IMR-90 (cell line): ENCODE measurements at regions not wholly inside any gene's neighbourhood (a gene's known extent, or its start where the extent isn't known, plus 50 kb on each side); places are given as distances from the start of the nearest gene placed in this dataset.

Source experiments
- ATAC-seq: fragments of 200-7000 bp; cut with Tn5 transposase; 2 replicates; pipeline ENCODE4 v1.9.1; 2020; ENCODE audit warnings: low read depth, mild to moderate bottlenecking, moderate library complexity
- BruUV-seq: library from RNA; stranded (reverse); fragments of 400-500 nt; replicated peaks from 2 replicates; lab custom pipeline; 2021; lab: Mats Ljungman, UMichigan
- CTCF ChIA-PET: fragments of 300-600 bp; formaldehyde crosslinking; extraction: SDS; loops from one replicate; lab custom pipeline; 2021; ENCODE audit warnings: antibody characterized with exemption; lab: Yijun Ruan, JAX
- POLR2A ChIA-PET: fragments of 300-600 bp; sonication (Branson Sonifier 250); formaldehyde crosslinking; loops from one replicate; lab custom pipeline; 2022; ENCODE audit warnings: antibody characterized with exemption; ENCODE audit not compliant: unreplicated experiment; lab: Charles Lee
- DNase-seq: peaks from one replicate; pipeline ENCODE4 v3.0.0; 2013
- H2AFZ ChIP-seq: replicated peaks from 2 replicates; pipeline ENCODE3; 2013; ENCODE audit warnings: low read length, mild to moderate bottlenecking; ENCODE audit not compliant: poor library complexity
- H2AK5ac ChIP-seq: 2 replicates; pipeline ENCODE4 v1.6.1; 2013; ENCODE audit warnings: low read depth, low read length, inconsistent platforms
- H2AK9ac ChIP-seq: replicated peaks from 2 replicates; pipeline ENCODE3; 2013; ENCODE audit warnings: mild to moderate bottlenecking, low read depth, low read length, moderate library complexity; ENCODE audit not compliant: poor library complexity
- H2BK120ac ChIP-seq: 2 replicates; pipeline ENCODE4 v1.6.1; 2013; ENCODE audit warnings: low read depth, low read length, inconsistent platforms
- H2BK15ac ChIP-seq: 3 replicates; pipeline ENCODE4 v1.6.1; 2013; ENCODE audit warnings: low read depth, low read length, inconsistent platforms
- H2BK20ac ChIP-seq: 2 replicates; pipeline ENCODE4 v1.6.1; 2013; ENCODE audit warnings: low read depth, mild to moderate bottlenecking, inconsistent platforms, low read length, moderate library complexity
- H2BK5ac ChIP-seq: 2 replicates; pipeline ENCODE4 v1.6.1; 2013; ENCODE audit warnings: mild to moderate bottlenecking, low read depth, low read length, inconsistent platforms; ENCODE audit not compliant: poor library complexity, severe bottlenecking
- H3K14ac ChIP-seq: replicated peaks from 2 replicates; pipeline ENCODE4 v1.6.1; 2013; ENCODE audit warnings: low read depth, low read length, inconsistent platforms
- H3K18ac ChIP-seq: 2 replicates; pipeline ENCODE4 v1.6.1; 2013; ENCODE audit warnings: low read depth, low read length, control low read depth
- H3K23ac ChIP-seq: 2 replicates; pipeline ENCODE4 v1.6.1; 2013; ENCODE audit warnings: low read depth, low read length, inconsistent platforms
- H3K27ac ChIP-seq: 2 replicates; pipeline ENCODE4 v1.5.1; 2013; ENCODE audit warnings: mild to moderate bottlenecking, control low read depth, low read length; ENCODE audit not compliant: insufficient read depth
- H3K27me3 ChIP-seq: 2 replicates; pipeline ENCODE4 v1.6.1; 2013; ENCODE audit warnings: low read length; ENCODE audit not compliant: control insufficient read depth, insufficient read depth
- H3K36me3 ChIP-seq: 2 replicates; pipeline ENCODE4 v1.6.1; 2013; ENCODE audit warnings: low read length, mixed read lengths; ENCODE audit not compliant: control insufficient read depth, insufficient read depth
- H3K4ac ChIP-seq: 2 replicates; pipeline ENCODE4 v1.6.1; 2013; ENCODE audit warnings: low read depth, low read length, inconsistent platforms
- H3K4me1 ChIP-seq: 2 replicates; pipeline ENCODE4 v1.6.1; 2013; ENCODE audit warnings: low read length, mixed read lengths; ENCODE audit not compliant: control insufficient read depth, insufficient read depth
- H3K4me2 ChIP-seq: 2 replicates; pipeline ENCODE4 v1.6.1; 2013; ENCODE audit warnings: low read depth, mild to moderate bottlenecking, control low read depth, low read length, moderate library complexity
- H3K4me3 ChIP-seq: 2 replicates; pipeline ENCODE4 v1.5.1; 2013; ENCODE audit warnings: low read depth, mild to moderate bottlenecking, control low read depth, low read length, moderate library complexity; ENCODE audit not compliant: insufficient read depth
- H3K56ac ChIP-seq: 2 replicates; pipeline ENCODE4 v1.6.1; 2013; ENCODE audit warnings: low read length, inconsistent platforms; ENCODE audit not compliant: insufficient read depth; ENCODE audit errors: extremely low read depth
- H3K79me1 ChIP-seq, 2 experiments: 2 replicates each; pipeline ENCODE4 v1.6.1; 2013; ENCODE audit warnings: low read length in 2 of 2, inconsistent platforms in 1 of 2, low read depth in 1 of 2
- H3K9ac ChIP-seq: 2 replicates; pipeline ENCODE4 v1.6.1; 2013; ENCODE audit warnings: low read depth, low read length, control low read depth
- H3K9me1 ChIP-seq: 2 replicates; pipeline ENCODE4 v1.6.1; 2013; ENCODE audit warnings: low read length, inconsistent platforms; ENCODE audit not compliant: insufficient read depth
- H3K9me3 ChIP-seq: 2 replicates; pipeline ENCODE4 v1.6.1; 2013; ENCODE audit warnings: low read length; ENCODE audit not compliant: control insufficient read depth, insufficient read depth
- H4K20me1 ChIP-seq: 2 replicates; pipeline ENCODE4 v1.6.1; 2013; ENCODE audit warnings: low read length, inconsistent platforms; ENCODE audit not compliant: insufficient read depth
- H4K5ac ChIP-seq: 2 replicates; pipeline ENCODE4 v1.6.1; 2013; ENCODE audit warnings: mild to moderate bottlenecking, low read depth, low read length, control low read depth
- H4K8ac ChIP-seq, 2 experiments: 2 replicates each; pipeline ENCODE4 v1.6.1; 2013; ENCODE audit warnings: low read depth in 2 of 2, low read length in 2 of 2, control low read depth in 1 of 2, inconsistent platforms in 1 of 2
- H4K91ac ChIP-seq: 2 replicates; pipeline ENCODE4 v1.6.1; 2013; ENCODE audit warnings: low read depth, low read length, inconsistent platforms; ENCODE audit not compliant: insufficient read depth
- BHLHE40 ChIP-seq: fragments of 150-350 bp; IDR thresholded peaks from 2 replicates; pipeline ENCODE4 v1.6.1; 2016; ENCODE audit warnings: mild to moderate bottlenecking, low read depth, low read length
- CEBPB ChIP-seq: IDR thresholded peaks from 2 replicates; pipeline ENCODE4 v1.6.1; 2012; ENCODE audit warnings: low read depth, low read length, improper control_type of control experiment
- CHD1 ChIP-seq: IDR thresholded peaks from 2 replicates; pipeline ENCODE4 v1.6.1; 2012; ENCODE audit warnings: low read depth, low read length, improper control_type of control experiment
- ELK1 ChIP-seq: fragments of 150-350 bp; IDR thresholded peaks from 2 replicates; pipeline ENCODE4 v1.6.1; 2016; ENCODE audit warnings: low read depth, mild to moderate bottlenecking, low read length, moderate library complexity, borderline replicate concordance
- MAFK ChIP-seq: IDR thresholded peaks from 2 replicates; pipeline ENCODE4 v1.6.1; 2012; ENCODE audit warnings: low read depth, low read length, improper control_type of control experiment
- RAD21 ChIP-seq: IDR thresholded peaks from 2 replicates; pipeline ENCODE4 v1.6.1; 2012; ENCODE audit warnings: low read length, improper control_type of control experiment
- RCOR1 ChIP-seq: IDR thresholded peaks from 2 replicates; pipeline ENCODE4 v1.6.1; 2012; ENCODE audit warnings: mild to moderate bottlenecking, low read length, improper control_type of control experiment; ENCODE audit not compliant: insufficient replicate concordance
- RFX5 ChIP-seq: IDR thresholded peaks from 2 replicates; pipeline ENCODE4 v1.8.0; 2012; ENCODE audit warnings: low read depth, mild to moderate bottlenecking, low read length, moderate library complexity
- SMC3 ChIP-seq: fragments of 150-350 bp; IDR thresholded peaks from 2 replicates; pipeline ENCODE4 v1.6.1; 2016; ENCODE audit warnings: low read depth, mild to moderate bottlenecking, antibody characterized with exemption, low read length, moderate library complexity
- USF2 ChIP-seq: fragments of 150-350 bp; IDR thresholded peaks from 2 replicates; pipeline ENCODE4 v1.6.1; 2017; ENCODE audit warnings: mild to moderate bottlenecking, antibody characterized with exemption, low read length, low read depth
- WGBS, 2 experiments: methylation state at CpG; one replicate each; pipeline versions ENCODE4 v1.1.5 to v1.1.7; 2013; ENCODE audit warnings: missing lambda C conversion rate in 2 of 2; ENCODE audit not compliant: insufficient read length in 1 of 2; ENCODE audit errors: extremely low coverage in 2 of 2; 5-methylcytosine and 5-hydroxymethylcytosine counted together
- dilution Hi-C: fragments of 300-500 bp; cut with HindIII; formaldehyde crosslinking; loops from one replicate; pipeline ENCODE4 v1.14.3; 2018; ENCODE audit warnings: low sequenced_read_pairs; ENCODE audit not compliant: unreplicated experiment
- in situ Hi-C: fragments of 300-500 bp; cut with MboI; formaldehyde crosslinking; loops from 3 replicates; pipeline ENCODE4 v1.14.3; 2019; ENCODE audit warnings: low sequenced_read_pairs, inconsistent platforms, mixed read lengths
- intact Hi-C: fragments of 100-400 bp; cut with micrococcal nuclease; formaldehyde crosslinking; loops from 2 replicates; pipeline ENCODE4 v1.10.0; 2022

GRCh38 chr4:173913496-173913895 lies 370.0 kb downstream of the FBXO8 start:
- Histone ChIP-seq H3K4me3 (no peak overlapping the region), H3K27ac (no peak overlapping the region), H2BK20ac (no peak overlapping the region), H2AK9ac (no peak overlapping the region), H3K9me3 (no peaks in the 10 kb centered on the region), H4K91ac (no peak overlapping the region), H3K9me1 (no peaks in the 10 kb centered on the region), H3K36me3 (no peaks in the 10 kb centered on the region), H3K4me1 (peaks cover 5% of the 10 kb centered on the region), H3K23ac (no peak overlapping the region), H4K5ac (no peak overlapping the region), H4K20me1 (no peaks in the 10 kb centered on the region), H3K56ac (no peak overlapping the region), H3K4me2 (no peak overlapping the region), H2BK15ac (no peak overlapping the region), H2AFZ (no peak overlapping the region), H4K8ac (no peak overlapping the region), H2BK5ac (no peak overlapping the region), H3K14ac (no peak overlapping the region), H2AK5ac (no peak overlapping the region), H3K9ac (no peak overlapping the region), H3K27me3 (no peaks in the 10 kb centered on the region), H3K18ac (no peak overlapping the region), H3K4ac (no peak overlapping the region), H3K79me1 (no peaks in the 10 kb centered on the region), H2BK120ac (no peak overlapping the region)
- dilution Hi-C loops (no loop called here), intact Hi-C loops (no loop called here), in situ Hi-C loops (no loop called here)
- ATAC-seq (no peak), DNase-seq (no peak)
- WGBS, 2 experiments: no CpG with 5 or more reads among the region's 6 CpGs
- ChIA-PET CTCF (no interaction called here), POLR2A (no interaction called here)
- TF ChIP-seq ELK1 (no peak), BHLHE40 (no peak), SMC3 (no peak), CHD1 (no peak), USF2 (no peak), RCOR1 (no peak), RAD21 (no peak), MAFK (no peak), CEBPB (no peak), RFX5 (no peak)
- no TSS peak for BruUV-seq
